ENCODE measurements at regions not wholly inside any gene's neighbourhood (a gene's known extent, or its start where the extent isn't known, plus 50 kb on each side); places are given as distances from the start of the nearest gene placed in this dataset.

GRCh38 chr1:148388260-148389026 lies 94.7 kb downstream of the PPIAL4G start (continued):
- TF ChIP-seq ZBTB8A (IDR thresholded peaks at IDR 0.05; ENCODE audit: partially characterized antibody) (no peak), ZNF324 (CRISPR knock-in tag; IDR thresholded peaks at IDR 0.05) (no peak), STAT6 (CRISPR knock-in tag; IDR thresholded peaks at IDR 0.05) (peak; percentile 12; the same call in 1 of the 2 replicates), TCF15 (CRISPR knock-in tag; IDR thresholded peaks at IDR 0.05) (no peak), SAFB (IDR thresholded peaks at IDR 0.05; ENCODE audit: borderline replicate concordance, low read depth, low read length) (no peak), NFYB (IDR thresholded peaks at IDR 0.05; ENCODE audit: extremely low read depth, insufficient read length) (no peak), CREM (IDR thresholded peaks at IDR 0.05; ENCODE audit: low read depth) (peak; percentile 96), EP400 (IDR thresholded peaks at IDR 0.05) (peak; percentile 57; the same call in 1 of the 2 replicates), ARID3B (CRISPR knock-in tag; IDR thresholded peaks at IDR 0.05; ENCODE audit: borderline replicate concordance) (no peak), ZBTB2 (IDR thresholded peaks at IDR 0.05) (no peak), NCOA2 (IDR thresholded peaks at IDR 0.05; ENCODE audit: partially characterized antibody in 2 of 2) (no peak), ELK3 (CRISPR knock-in tag; IDR thresholded peaks at IDR 0.05) (0 out of 2 replicates have a peak, but pooled peaks have one; percentile 65), PHB (CRISPR knock-in tag; IDR thresholded peaks at IDR 0.05) (peak; percentile 85; the same call in 1 of the 2 replicates), CBX2 (IDR thresholded peaks at IDR 0.05; ENCODE audit: insufficient read depth, low read length, poor library complexity, severe bottlenecking) (no peak), SP2 (IDR thresholded peaks at IDR 0.05; ENCODE audit: extremely low read depth, low read depth, low read length, poor library complexity, severe bottlenecking) (no peak), SRSF7 (optimal IDR thresholded peaks at IDR 0.05; ENCODE audit: low read depth, low read length) (no peak), MLLT1 (IDR thresholded peaks at IDR 0.05) (peak; percentile 85 to 87), TRIM28 (IDR thresholded peaks at IDR 0.05) (peak; percentile 34; the same call in 1 of the 2 replicates)

All from K562 (cell line).